HG03571 (cell line): ENCODE measurements at regions not wholly inside any gene's neighbourhood (a gene's known extent, or its start where the extent isn't known, plus 50 kb on each side); places are given as distances from the start of the nearest gene placed in this dataset.
"Not testable (repeated sequence)": the region's sequence is repeated elsewhere in the genome, so short reads cannot be mapped to it uniquely, and the experiment has no call there.

Experiments used
- ATAC-seq: cut with Tn5 transposase; IDR thresholded peaks from one replicate; pipeline ENCODE4 v1.9.1; 2021; ENCODE audit not compliant: unreplicated experiment

GRCh38 chr1:176396604-176397395 is 66.2 kb upstream of the PAPPA2 start:
- not testable (repeated sequence) for ATAC-seq

DNA sequence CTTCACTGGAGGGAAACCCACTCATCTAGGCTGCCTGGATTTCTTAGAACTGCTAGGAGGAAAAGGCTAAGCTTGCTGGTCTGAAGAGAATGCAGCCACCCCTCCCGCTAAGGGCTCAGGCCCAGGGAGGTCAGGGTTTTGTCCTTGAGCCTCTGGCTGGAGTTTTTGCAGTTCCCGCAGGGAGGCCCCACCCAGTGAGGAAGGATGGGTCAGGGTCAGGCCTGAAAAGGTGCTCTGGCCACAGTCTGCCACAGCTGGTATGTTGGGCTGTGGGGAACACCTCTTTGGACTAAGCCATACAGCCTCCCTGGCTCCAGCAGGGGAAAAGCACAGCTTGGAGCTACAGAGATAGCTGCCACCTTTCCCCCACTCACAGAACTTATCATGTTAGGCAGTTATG is 71.4 kb upstream of the PAPPA2 start:
- no peak for ATAC-seq

GRCh38 chr1:176384841-176385240 is 78.1 kb upstream of the PAPPA2 start:
- ATAC-seq, result no peak

GRCh38 chr1:176382163-176382562 is 80.8 kb upstream of the PAPPA2 start:
- no peak for ATAC-seq

- ATAC-seq, result no peak
Measured at GRCh38 chr1:176379626-176380339, 83.2 kb upstream of the PAPPA2 start.

GRCh38 chr1:176374967-176375569 is 87.9 kb upstream of the PAPPA2 start:
- ATAC-seq, result peak; percentile 85

GRCh38 chr1:176364236-176364905 is 98.6 kb upstream of the PAPPA2 start:
- ATAC-seq, result no peak

DNA sequence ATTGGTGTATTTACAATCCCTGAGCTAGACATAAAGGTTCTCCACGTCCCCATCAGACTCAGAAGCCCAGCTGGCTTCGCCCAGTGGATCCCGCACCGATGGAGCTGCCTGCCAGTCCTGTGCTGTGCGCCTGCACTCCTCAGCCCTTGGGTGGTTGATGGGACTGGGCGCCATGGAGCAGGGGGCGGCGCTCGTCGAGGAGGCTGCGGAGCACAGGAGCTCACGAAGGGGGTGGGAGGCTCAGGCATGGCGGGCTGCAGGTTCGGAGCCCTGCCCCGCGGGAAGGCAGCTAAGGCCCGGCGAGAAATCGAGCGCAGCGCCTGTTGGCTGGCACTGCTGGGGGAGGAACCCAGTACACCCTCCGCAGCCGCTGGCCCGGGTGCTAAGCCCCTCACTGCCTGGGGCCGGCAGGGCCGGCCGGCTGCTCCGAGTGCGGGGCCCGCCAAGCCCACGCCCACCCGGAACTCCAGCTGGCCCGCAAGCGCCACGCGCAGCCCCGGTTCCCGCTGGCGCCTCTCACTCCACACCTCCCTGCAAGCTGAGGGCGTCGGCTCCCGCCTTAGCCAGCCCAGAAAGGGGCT is 113.8 kb upstream of the PAPPA2 start:
- not testable (repeated sequence) for ATAC-seq

GRCh38 chr1:176341656-176342055 is 121.3 kb upstream of the PAPPA2 start:
- ATAC-seq, result no peak

DNA sequence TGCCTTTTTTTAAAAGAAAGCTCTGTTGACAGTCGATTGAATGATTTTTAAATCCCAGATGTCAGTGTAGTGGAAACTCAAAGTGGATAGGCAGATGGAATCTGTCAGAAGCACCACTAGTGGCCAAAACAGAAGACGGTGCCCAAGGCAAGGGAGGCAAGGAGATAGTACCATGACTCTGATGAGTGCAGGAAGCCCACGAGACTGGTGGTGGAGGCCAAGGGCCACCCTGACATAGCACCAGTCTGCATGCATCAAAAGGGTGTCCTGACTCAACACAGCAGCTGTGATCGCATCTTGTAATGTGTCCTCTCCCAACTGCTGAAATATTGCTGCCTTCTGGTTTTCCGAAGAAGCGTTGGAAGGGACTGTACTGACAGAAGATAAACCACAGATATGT is 124.1 kb upstream of the PAPPA2 start:
- no peak for ATAC-seq

DNA sequence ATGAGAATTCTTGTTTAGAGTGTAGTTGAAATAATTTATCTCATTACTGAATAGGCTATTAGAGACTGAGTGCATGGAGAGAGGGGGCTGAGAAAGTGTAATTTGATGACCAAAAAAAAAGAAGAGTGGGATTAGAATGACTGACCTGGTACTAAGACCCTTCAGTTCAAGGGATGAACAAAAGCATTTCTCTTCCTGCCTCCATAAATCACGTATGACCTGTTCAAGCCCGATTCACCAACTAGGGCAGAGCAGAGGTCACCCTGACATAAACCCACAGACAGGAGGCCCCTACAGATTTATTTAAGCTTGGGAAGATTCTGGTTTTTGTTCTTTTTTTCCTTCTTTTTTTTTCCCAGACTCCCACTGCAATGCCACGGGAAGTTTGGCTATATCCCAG is 123.7 kb upstream of the COP1 start:
- ATAC-seq, result no peak

DNA sequence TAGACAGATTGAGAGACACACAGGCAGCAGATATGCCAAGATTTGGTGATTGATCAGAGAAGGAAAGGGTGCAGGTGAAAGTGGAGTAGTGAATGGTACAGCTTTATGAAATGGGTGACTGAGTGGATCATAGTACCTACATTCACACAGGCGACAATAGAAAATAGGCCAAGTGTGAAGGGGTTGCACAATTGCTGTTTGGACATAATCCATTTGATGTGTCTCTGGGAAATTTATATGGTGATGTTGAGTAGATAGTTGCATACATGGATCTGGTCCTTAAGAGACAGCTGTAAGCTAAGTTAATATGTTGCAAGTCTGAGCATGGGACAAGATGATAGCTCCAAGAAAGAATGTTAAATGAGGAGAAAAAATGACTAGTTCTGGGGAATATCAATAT is 118.6 kb upstream of the COP1 start:
- ATAC-seq, result no peak

- no peak for ATAC-seq
Measured at GRCh38 chr1:176323472-176323871, 116.4 kb upstream of the COP1 start.

DNA sequence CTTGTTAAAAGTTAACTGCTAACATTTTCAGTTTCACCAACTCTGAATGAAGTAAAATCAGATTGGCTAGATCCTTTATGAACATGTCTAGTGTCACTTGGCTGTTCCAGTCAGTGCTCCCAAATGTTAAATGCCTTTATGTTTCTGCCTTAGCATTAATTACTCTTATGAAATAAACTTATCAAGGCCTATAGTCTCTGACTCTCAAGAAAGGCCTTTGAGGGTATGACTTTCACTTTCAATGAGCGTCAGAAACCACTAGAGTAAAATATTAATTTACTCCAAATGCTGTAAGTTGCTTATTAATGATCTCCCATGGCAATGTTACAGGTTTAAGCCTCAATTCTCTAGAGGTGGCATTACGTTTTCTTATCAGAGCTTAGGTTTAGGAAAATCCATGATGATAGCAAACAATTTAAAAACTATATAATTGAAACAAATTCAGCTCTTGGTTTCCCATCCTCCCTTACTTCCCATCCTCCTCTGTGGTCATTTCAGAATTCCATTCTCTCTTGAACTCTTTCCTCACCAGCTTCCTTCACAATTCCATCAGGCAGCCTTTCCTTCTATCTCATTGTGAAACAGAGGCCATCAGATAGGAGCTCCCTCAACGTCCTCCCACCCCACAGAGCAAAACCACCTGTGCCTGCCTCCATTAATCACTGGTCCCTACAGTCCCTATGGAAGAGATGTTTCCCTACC is 108.6 kb upstream of the COP1 start:
- ATAC-seq, result peak; percentile 97

DNA sequence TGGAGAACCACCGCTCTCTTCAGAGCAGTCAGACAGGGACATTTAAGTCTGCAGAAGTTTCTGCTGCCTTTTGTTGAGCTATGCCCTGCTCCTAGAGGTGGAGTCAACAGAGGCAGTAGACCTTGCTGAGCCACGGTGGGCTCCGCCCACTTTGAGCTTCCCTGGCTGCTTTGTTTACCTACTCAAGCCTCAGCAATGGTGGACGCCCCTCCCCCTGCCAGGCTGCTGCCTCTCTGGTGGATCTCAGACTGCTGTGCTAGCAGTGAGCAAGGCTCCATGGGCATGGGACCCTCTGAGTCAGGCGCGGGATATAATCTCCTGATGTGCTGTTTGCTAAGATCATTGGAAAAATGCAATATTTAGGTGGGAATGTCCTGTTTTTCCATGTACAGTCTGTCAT is 89.5 kb upstream of the COP1 start:
- ATAC-seq, result not testable (repeated sequence)

- ATAC-seq, result no peak
Measured at GRCh38 chr1:176285996-176286395, 78.9 kb upstream of the COP1 start.

DNA sequence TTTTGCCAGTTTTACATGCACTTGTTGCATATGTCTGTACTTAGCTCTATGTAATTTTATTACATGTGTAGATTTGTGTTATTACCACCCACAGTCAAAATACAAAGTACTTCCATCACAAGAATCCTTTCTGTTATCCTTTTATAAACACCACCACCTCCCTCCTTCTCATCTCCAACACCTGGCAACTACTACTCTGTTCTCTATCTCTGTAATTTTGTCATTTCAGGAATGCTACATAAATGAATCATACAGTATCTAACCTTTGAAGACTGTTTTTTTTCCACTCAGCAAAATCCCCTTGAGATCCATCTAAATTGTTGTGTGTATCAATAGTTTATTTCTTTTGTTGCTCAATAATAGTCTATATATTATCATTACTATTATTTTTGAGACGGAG is 64.5 kb upstream of the COP1 start:
- no peak for ATAC-seq
